Left lobe of liver (tissue), 2 donors: ENCODE measurements at regions not wholly inside any gene's neighbourhood (a gene's known extent, or its start where the extent isn't known, plus 50 kb on each side); places are given as distances from the start of the nearest gene placed in this dataset.
"Not testable (repeated sequence)": the region's sequence is repeated elsewhere in the genome, so short reads cannot be mapped to it uniquely, and the experiment has no call there.

Experiments
- ATAC-seq: fragments of 200-7000 bp; cut with Tn5 transposase; one replicate; pipeline ENCODE4 v1.9.1; 2020; ENCODE audit warnings: mild to moderate bottlenecking, moderate library complexity
- DNase-seq: peaks from one replicate; pipeline ENCODE4 v3.0.0-alpha.2; 2020; ENCODE audit warnings: low spot score
- donor health status: DM: no; HTN: no; CAD: no; lungs with moderate emphysema.
- donor health status: DM: no; HTN: yes; CAD: no.

- not testable (repeated sequence) for DNase-seq
Observed at GRCh38 chr18:53821141-53821540, 403.3 kb downstream of the MBD2 start.

GRCh38 chr18:53819671-53820070 lies 404.8 kb downstream of the MBD2 start:
- no peak for ATAC-seq
- DNase-seq, result no peak

More at GRCh38 chr18:53821141-53821540, 403.3 kb downstream of the MBD2 start:
- not testable (repeated sequence) for ATAC-seq

- ATAC-seq, result no peak
Observed at GRCh38 chr18:53819174-53819573, 405.3 kb downstream of the MBD2 start.

GRCh38 chr18:53817976-53818950 lies 406.2 kb downstream of the MBD2 start:
- DNase-seq, result no peak
- no peak for ATAC-seq

More at GRCh38 chr18:53819174-53819573, 405.3 kb downstream of the MBD2 start:
- DNase-seq, result no peak

GRCh38 chr18:53800171-53800570 lies 424.3 kb downstream of the MBD2 start:
- ATAC-seq (no peak), DNase-seq (no peak)

- DNase-seq (no peak), ATAC-seq (no peak)
Observed at GRCh38 chr18:53799134-53799533, 425.3 kb downstream of the MBD2 start.

- DNase-seq (no peak), ATAC-seq (no peak)
Observed at GRCh38 chr18:53798516-53798915, 426.0 kb downstream of the MBD2 start.

GRCh38 chr18:53797998-53798495 lies 426.4 kb downstream of the MBD2 start:
- DNase-seq (no peak), ATAC-seq (no peak)

- ATAC-seq, result no peak
- DNase-seq, result no peak
Observed at GRCh38 chr18:53796040-53796729, 428.3 kb downstream of the MBD2 start.

GRCh38 chr18:53795610-53796009 lies 428.9 kb downstream of the MBD2 start:
- no peak for ATAC-seq

GRCh38 chr18:53795061-53795460 lies 429.4 kb downstream of the MBD2 start:
- no peak for DNase-seq
- no peak for ATAC-seq

More at GRCh38 chr18:53795610-53796009, 428.9 kb downstream of the MBD2 start:
- DNase-seq, result no peak

- ATAC-seq, result no peak
- DNase-seq, result no peak
Observed at GRCh38 chr18:53792762-53793161, 431.7 kb downstream of the MBD2 start.

- ATAC-seq (no peak), DNase-seq (no peak)
Observed at GRCh38 chr18:53790786-53791185, 433.7 kb downstream of the MBD2 start.

- ATAC-seq, result no peak
- DNase-seq, result no peak
Observed at GRCh38 chr18:53789376-53790247, 434.9 kb downstream of the MBD2 start.

GRCh38 chr18:53785811-53786210 lies 438.7 kb downstream of the MBD2 start:
- DNase-seq, result no peak
- ATAC-seq, result no peak

GRCh38 chr18:53784253-53784652 lies 440.2 kb downstream of the MBD2 start:
- DNase-seq (no peak), ATAC-seq (no peak)

- no peak for DNase-seq
- no peak for ATAC-seq
Observed at GRCh38 chr18:53780666-53781065, 443.8 kb downstream of the MBD2 start.

- DNase-seq, result no peak
- no peak for ATAC-seq
Observed at GRCh38 chr18:53772293-53772692, 452.2 kb downstream of the MBD2 start.

GRCh38 chr18:53771664-53772063 lies 452.8 kb downstream of the MBD2 start:
- ATAC-seq (no peak), DNase-seq (no peak)

GRCh38 chr18:53765211-53765610 lies 459.3 kb downstream of the MBD2 start:
- DNase-seq, result no peak
- no peak for ATAC-seq

GRCh38 chr18:53764086-53764485 lies 460.4 kb downstream of the MBD2 start:
- DNase-seq (no peak), ATAC-seq (no peak)
